ENCODE measurements at regions not wholly inside any gene's neighbourhood (a gene's known extent, or its start where the extent isn't known, plus 50 kb on each side); places are given as distances from the start of the nearest gene placed in this dataset.

GRCh38 chr5:128646176-128646575 lies 108.1 kb upstream of the FBN2 start:
- TF ChIP-seq POLR2A (IDR thresholded peaks at IDR 0.05): no peak
- TF ChIP-seq, protein P1, sequence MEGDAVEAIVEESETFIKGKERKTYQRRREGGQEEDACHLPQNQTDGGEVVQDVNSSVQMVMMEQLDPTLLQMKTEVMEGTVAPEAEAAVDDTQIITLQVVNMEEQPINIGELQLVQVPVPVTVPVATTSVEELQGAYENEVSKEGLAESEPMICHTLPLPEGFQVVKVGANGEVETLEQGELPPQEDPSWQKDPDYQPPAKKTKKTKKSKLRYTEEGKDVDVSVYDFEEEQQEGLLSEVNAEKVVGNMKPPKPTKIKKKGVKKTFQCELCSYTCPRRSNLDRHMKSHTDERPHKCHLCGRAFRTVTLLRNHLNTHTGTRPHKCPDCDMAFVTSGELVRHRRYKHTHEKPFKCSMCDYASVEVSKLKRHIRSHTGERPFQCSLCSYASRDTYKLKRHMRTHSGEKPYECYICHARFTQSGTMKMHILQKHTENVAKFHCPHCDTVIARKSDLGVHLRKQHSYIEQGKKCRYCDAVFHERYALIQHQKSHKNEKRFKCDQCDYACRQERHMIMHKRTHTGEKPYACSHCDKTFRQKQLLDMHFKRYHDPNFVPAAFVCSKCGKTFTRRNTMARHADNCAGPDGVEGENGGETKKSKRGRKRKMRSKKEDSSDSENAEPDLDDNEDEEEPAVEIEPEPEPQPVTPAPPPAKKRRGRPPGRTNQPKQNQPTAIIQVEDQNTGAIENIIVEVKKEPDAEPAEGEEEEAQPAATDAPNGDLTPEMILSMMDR (IDR thresholded peaks at IDR 0.05): no peak

All from testis (tissue), 2 donors.